ENCODE measurements at regions not wholly inside any gene's neighbourhood (a gene's known extent, or its start where the extent isn't known, plus 50 kb on each side); places are given as distances from the start of the nearest gene placed in this dataset.

- no peak for TF ChIP-seq CTCF (optimal IDR thresholded peaks at IDR 0.05 in 1 of 3, IDR thresholded peaks at IDR 0.05 in 1 of 3, conservative IDR thresholded peaks at IDR 0.05 in 1 of 3; ENCODE audit: extremely low read depth in 1 of 3, insufficient read depth in 2 of 3, low read length in 3 of 3)
- TF ChIP-seq EZH2 (IDR thresholded peaks at IDR 0.05; ENCODE audit: low read length), result no peak
These were observed 957.9 kb upstream of the PRKX start for GRCh38 chrX:4671344-4671743.
